Neutrophil (primary cell): ENCODE measurements at regions not wholly inside any gene's neighbourhood (a gene's known extent, or its start where the extent isn't known, plus 50 kb on each side); places are given as distances from the start of the nearest gene placed in this dataset.

Source experiments
- H3K27ac ChIP-seq: fragments of 200-600 bp; sonication (generic); 2 replicates; pipeline ENCODE4 v1.5.1; 2016; ENCODE audit warnings: mild to moderate bottlenecking, moderate library complexity
- H3K27me3 ChIP-seq: fragments of 200-600 bp; sonication (generic); 2 replicates; pipeline ENCODE4 v1.6.0; 2016; ENCODE audit warnings: mild to moderate bottlenecking
- H3K36me3 ChIP-seq: fragments of 200-600 bp; sonication (generic); 2 replicates; pipeline ENCODE4 v1.5.1; 2017
- H3K4me1 ChIP-seq, 2 experiments: fragments of 200-600 bp in 1 of 2; sonication (generic) in 1 of 2; 1 replicate in 1 of 2; 2 replicates in 1 of 2; pipeline versions ENCODE4 v1.5.1 to v1.6.1; 2013 to 2016; ENCODE audit warnings: low read depth in 1 of 2, low read length in 1 of 2, mild to moderate bottlenecking in 1 of 2, moderate library complexity in 1 of 2; ENCODE audit not compliant: control insufficient read depth in 1 of 2, insufficient read depth in 1 of 2
- H3K4me3 ChIP-seq, 2 experiments: fragments of 200-600 bp in 1 of 2; sonication (generic) in 1 of 2; 1 replicate in 1 of 2; 2 replicates in 1 of 2; pipeline ENCODE4 v1.5.1; 2013 to 2016; ENCODE audit warnings: low read depth in 1 of 2, low read length in 1 of 2, mild to moderate bottlenecking in 1 of 2, moderate library complexity in 1 of 2
- H3K9me3 ChIP-seq: fragments of 200-600 bp; sonication (generic); 2 replicates; pipeline ENCODE4 v1.5.1; 2016
- CTCF ChIP-seq: fragments of 200-600 bp; sonication (generic); IDR thresholded peaks from 2 replicates; pipeline ENCODE4 v1.5.1; 2016; ENCODE audit warnings: antibody characterized with exemption

- TF ChIP-seq CTCF: no peak
- Histone ChIP-seq H3K4me3 (no peak overlapping the region), H3K27ac (no peak overlapping the region), H3K4me1 (no peaks in the 10 kb centered on the region), H3K36me3 (no peaks in the 10 kb centered on the region), H3K9me3 (no peaks in the 10 kb centered on the region), H3K27me3 (no peaks in the 10 kb centered on the region)
Observed at GRCh38 chr12:84658877-84659276, 253.7 kb downstream of the SLC6A15 start.

- no peak overlapping the region for H3K4me3 ChIP-seq
- H3K4me1 ChIP-seq: no peaks in the 10 kb centered on the region
- H3K27ac ChIP-seq: no peak overlapping the region
- H3K27me3 ChIP-seq: no peaks in the 10 kb centered on the region
- no peak for TF ChIP-seq CTCF
- no peaks in the 10 kb centered on the region for H3K36me3 ChIP-seq
- no peaks in the 10 kb centered on the region for H3K9me3 ChIP-seq
Observed at GRCh38 chr12:84656705-84657104, 255.9 kb downstream of the SLC6A15 start.

- Histone ChIP-seq H3K4me3 (no peak overlapping the region), H3K4me1 (no peaks in the 10 kb centered on the region), H3K9me3 (no peaks in the 10 kb centered on the region), H3K27me3 (no peaks in the 10 kb centered on the region), H3K27ac (no peak overlapping the region), H3K36me3 (no peaks in the 10 kb centered on the region)
- no peak for TF ChIP-seq CTCF
Observed at GRCh38 chr12:84653482-84653881, 259.1 kb downstream of the SLC6A15 start.

GRCh38 chr12:84648425-84648824 lies 264.2 kb downstream of the SLC6A15 start:
- Histone ChIP-seq H3K4me1 (no peaks in the 10 kb centered on the region), H3K27me3 (no peaks in the 10 kb centered on the region)
- no peak for TF ChIP-seq CTCF

GRCh38 chr12:84644908-84645307 lies 267.7 kb downstream of the SLC6A15 start:
- Histone ChIP-seq H3K4me1 (no peaks in the 10 kb centered on the region), H3K4me3 (no peak overlapping the region), H3K36me3 (no peaks in the 10 kb centered on the region), H3K9me3 (no peaks in the 10 kb centered on the region), H3K27me3 (no peaks in the 10 kb centered on the region), H3K27ac (no peak overlapping the region)
- TF ChIP-seq CTCF: no peak

More at GRCh38 chr12:84648425-84648824, 264.2 kb downstream of the SLC6A15 start:
- Histone ChIP-seq H3K36me3 (no peaks in the 10 kb centered on the region), H3K9me3 (no peaks in the 10 kb centered on the region), H3K27ac (no peak overlapping the region), H3K4me3 (no peak overlapping the region)

GRCh38 chr12:84643993-84644392 lies 268.6 kb downstream of the SLC6A15 start:
- Histone ChIP-seq H3K36me3 (no peaks in the 10 kb centered on the region), H3K9me3 (no peaks in the 10 kb centered on the region), H3K4me3 (no peak overlapping the region), H3K4me1 (no peaks in the 10 kb centered on the region), H3K27me3 (no peaks in the 10 kb centered on the region), H3K27ac (no peak overlapping the region)
- TF ChIP-seq CTCF: no peak
